Liver (tissue), 3 donors: ENCODE measurements at regions not wholly inside any gene's neighbourhood (a gene's known extent, or its start where the extent isn't known, plus 50 kb on each side); places are given as distances from the start of the nearest gene placed in this dataset.

ENCODE experiments used
- CTCF ChIP-seq: fragments of 150-350 bp; IDR thresholded peaks from 2 replicates; pipeline ENCODE4 v1.5.1; 2017; ENCODE audit warnings: improper control_type of control experiment, low read depth, low read length; ENCODE audit not compliant: missing input control
- FOXA1 ChIP-seq: IDR thresholded peaks from 2 replicates; pipeline ENCODE4 v1.6.1; 2016; ENCODE audit warnings: antibody characterized with exemption
- GABPA ChIP-seq, 2 donors: IDR thresholded peaks in 1 of 2; conservative IDR thresholded peaks in 1 of 2; 2 replicates each; pipeline ENCODE4 v1.6.1; 2016; ENCODE audit warnings: antibody characterized with exemption in 2 of 2, mild to moderate bottlenecking in 1 of 2, moderate library complexity in 1 of 2
- JUND ChIP-seq, 2 donors: IDR thresholded peaks; 2 replicates each; pipeline ENCODE4 v1.6.1; 2016; ENCODE audit warnings: antibody characterized with exemption in 2 of 2
- MAX ChIP-seq: IDR thresholded peaks from 2 replicates; pipeline ENCODE4 v1.6.1; 2016; ENCODE audit warnings: antibody characterized with exemption
- RAD21 ChIP-seq, 2 donors: IDR thresholded peaks; 2 replicates each; pipeline ENCODE4 v1.6.1; 2016; ENCODE audit warnings: antibody characterized with exemption in 2 of 2, mild to moderate bottlenecking in 2 of 2
- REST ChIP-seq: IDR thresholded peaks from 2 replicates; pipeline ENCODE4 v1.6.1; 2016; ENCODE audit warnings: antibody characterized with exemption, mild to moderate bottlenecking
- RXRA ChIP-seq, 2 donors: IDR thresholded peaks; 2 replicates each; pipeline ENCODE4 v1.6.1; 2017 to 2018; ENCODE audit warnings: antibody characterized with exemption in 2 of 2, mild to moderate bottlenecking in 1 of 2
- SP1 ChIP-seq: IDR thresholded peaks from 2 replicates; pipeline ENCODE4 v1.6.1; 2018; ENCODE audit warnings: antibody characterized with exemption, mild to moderate bottlenecking
- donor health status: healthy.
- donor health status: healthy.

- TF ChIP-seq JUND (IDR thresholded peaks at IDR 0.05) (no peak), RXRA (IDR thresholded peaks at IDR 0.05) (no peak), MAX (no peak), RAD21 (IDR thresholded peaks at IDR 0.05) (no peak), FOXA1 (no peak), CTCF (no peak), SP1 (no peak), GABPA (IDR thresholded peaks at IDR 0.05 in 1 of 2, conservative IDR thresholded peaks at IDR 0.05 in 1 of 2) (no peak), REST (no peak)
Measured at GRCh38 chr1:222084996-222085395, 343.1 kb upstream of the DUSP10 start.
